Upper lobe of left lung (tissue), 6 donors: ENCODE measurements at regions not wholly inside any gene's neighbourhood (a gene's known extent, or its start where the extent isn't known, plus 50 kb on each side); places are given as distances from the start of the nearest gene placed in this dataset.

Source experiments
- ATAC-seq, 2 donors: fragments of 200-7000 bp; cut with Tn5 transposase; one replicate each; pipeline ENCODE4 v1.9.1; 2022; ENCODE audit warnings: mild to moderate bottlenecking in 2 of 2, moderate library complexity in 2 of 2; ENCODE audit not compliant: low FRiP score in 2 of 2
- DNase-seq, 2 donors: peaks; one replicate each; pipeline ENCODE4 v3.0.0-alpha.2; 2019 to 2020
- H3K27ac ChIP-seq, 4 donors: fragments of 200-600 bp; sonication (generic); one replicate each; pipeline ENCODE4 v1.5.1; 2016 to 2019
- H3K27me3 ChIP-seq, 4 donors: fragments of 200-600 bp; sonication (generic); one replicate each; pipeline ENCODE4 v1.5.1; 2017 to 2019
- H3K36me3 ChIP-seq, 4 donors: fragments of 200-600 bp; sonication (generic); one replicate each; pipeline ENCODE4 v1.5.1; 2016 to 2019
- H3K4me1 ChIP-seq, 4 donors: fragments of 200-600 bp; sonication (generic); one replicate each; pipeline ENCODE4 v1.5.1; 2018 to 2019
- H3K4me3 ChIP-seq, 4 donors: fragments of 200-600 bp; sonication (generic); one replicate each; pipeline ENCODE4 v1.5.1; 2017 to 2019; ENCODE audit warnings: mild to moderate bottlenecking in 2 of 4, moderate library complexity in 1 of 4
- H3K9me3 ChIP-seq, 4 donors: fragments of 200-600 bp; sonication (generic); one replicate each; pipeline ENCODE4 v1.5.1; 2018 to 2019
- CTCF ChIP-seq, 6 experiments: fragments of 450-650 bp in 4 of 6; fragments of 200-600 bp in 2 of 6; sonication (generic) in 2 of 6; IDR thresholded peaks; one replicate each; pipeline ENCODE4 v1.5.1; 2016 to 2019; ENCODE audit warnings: antibody characterized with exemption in 6 of 6
- EP300 ChIP-seq, 4 donors: sonication (generic); formaldehyde crosslinking; IDR thresholded peaks; one replicate each; pipeline ENCODE4 v1.5.1; 2017; ENCODE audit warnings: antibody characterized with exemption in 4 of 4, control low read depth in 2 of 4
- POLR2A ChIP-seq, 4 donors: fragments of 450-650 bp; IDR thresholded peaks; one replicate each; pipeline ENCODE4 v1.5.1; 2016 to 2017; ENCODE audit warnings: antibody characterized with exemption in 4 of 4, mild to moderate bottlenecking in 2 of 4
- POLR2AphosphoS5 ChIP-seq, 2 donors: sonication (generic); formaldehyde crosslinking; IDR thresholded peaks; one replicate each; pipeline ENCODE4 v1.5.1; 2017; ENCODE audit warnings: antibody characterized with exemption in 2 of 2
- WGBS, 2 donors: methylation state at CpG; one replicate each; pipeline ENCODE4 v1.1.5; 2017 to 2018; 5-methylcytosine and 5-hydroxymethylcytosine counted together
- donor health status: DM: no; HTN: no; CAD: no; lungs with moderate emphysema.
- donor health status: DM: no; HTN: yes; CAD: no; lungs with severe emphysema.

GRCh38 chr10:127804696-127805095 lies 67.7 kb downstream of the FOXI2 start:
- no peak for ATAC-seq
- 82 to 83% methylated on average over 8 of the region's 8 CpGs for WGBS, 2 donors

GRCh38 chr10:127805950-127806349 lies 69.0 kb downstream of the FOXI2 start:
- TF ChIP-seq POLR2A (IDR thresholded peaks at IDR 0.05) (no peak), CTCF (IDR thresholded peaks at IDR 0.05) (no peak), POLR2AphosphoS5 (IDR thresholded peaks at IDR 0.05) (no peak), EP300 (IDR thresholded peaks at IDR 0.05) (no peak)
- H3K27ac ChIP-seq: no peak overlapping the region
- no peaks in the 10 kb centered on the region for H3K27me3 ChIP-seq
- no peak overlapping the region for H3K4me3 ChIP-seq
- H3K36me3 ChIP-seq: no peaks in the 10 kb centered on the region
- no peak for ATAC-seq
- no peaks in the 10 kb centered on the region for H3K9me3 ChIP-seq
- H3K4me1 ChIP-seq: no peaks in the 10 kb centered on the region
- 88 to 97% methylated on average over 3 of the region's 3 CpGs for WGBS, 2 donors
- no peak for DNase-seq

More at GRCh38 chr10:127804696-127805095, 67.7 kb downstream of the FOXI2 start:
- Histone ChIP-seq H3K36me3 (no peaks in the 10 kb centered on the region), H3K4me1 (no peaks in the 10 kb centered on the region), H3K4me3 (no peak overlapping the region), H3K9me3 (no peaks in the 10 kb centered on the region), H3K27me3 (no peaks in the 10 kb centered on the region), H3K27ac (no peak overlapping the region)
- DNase-seq: no peak
- TF ChIP-seq POLR2A (IDR thresholded peaks at IDR 0.05) (no peak), EP300 (IDR thresholded peaks at IDR 0.05) (no peak), CTCF (IDR thresholded peaks at IDR 0.05) (no peak), POLR2AphosphoS5 (IDR thresholded peaks at IDR 0.05) (no peak)

GRCh38 chr10:127812041-127812440 lies 75.1 kb downstream of the FOXI2 start:
- no peaks in the 10 kb centered on the region for H3K36me3 ChIP-seq
- ATAC-seq (no peak), DNase-seq (no peak)
- WGBS, 2 donors: 87 to 88% methylated on average over 2 of the region's 2 CpGs
- no peak for TF ChIP-seq CTCF (IDR thresholded peaks at IDR 0.05)
- no peak for TF ChIP-seq POLR2A (IDR thresholded peaks at IDR 0.05)
- no peak for TF ChIP-seq EP300 (IDR thresholded peaks at IDR 0.05)
- TF ChIP-seq POLR2AphosphoS5 (IDR thresholded peaks at IDR 0.05): no peak
- H3K9me3 ChIP-seq: no peaks in the 10 kb centered on the region
- no peaks in the 10 kb centered on the region for H3K4me1 ChIP-seq
- H3K4me3 ChIP-seq: no peak overlapping the region
- H3K27me3 ChIP-seq: no peaks in the 10 kb centered on the region
- no peak overlapping the region for H3K27ac ChIP-seq

- DNase-seq (no peak), ATAC-seq (no peak)
- TF ChIP-seq CTCF (IDR thresholded peaks at IDR 0.05): peak in 2 of 6 experiments; percentile 9 to 17
- TF ChIP-seq POLR2AphosphoS5 (IDR thresholded peaks at IDR 0.05): no peak
- H3K4me1 ChIP-seq: no peaks in the 10 kb centered on the region
- H3K36me3 ChIP-seq: no peaks in the 10 kb centered on the region
- no peak overlapping the region for H3K27ac ChIP-seq
- no peaks in the 10 kb centered on the region for H3K27me3 ChIP-seq
- no peaks in the 10 kb centered on the region for H3K9me3 ChIP-seq
- 17 to 26% methylated on average over 2 of the region's 2 CpGs for WGBS, 2 donors
- no peak overlapping the region for H3K4me3 ChIP-seq
Observed at GRCh38 chr10:127813290-127813689, 76.3 kb downstream of the FOXI2 start.

- no peaks in the 10 kb centered on the region for H3K27me3 ChIP-seq
- TF ChIP-seq CTCF (IDR thresholded peaks at IDR 0.05) (peak in 1 of 6 experiments; percentile 7), POLR2A (IDR thresholded peaks at IDR 0.05) (no peak)
- WGBS, 2 donors: 78 to 86% methylated on average over 5 of the region's 5 CpGs
- no peaks in the 10 kb centered on the region for H3K4me1 ChIP-seq
- no peak overlapping the region for H3K4me3 ChIP-seq
- H3K9me3 ChIP-seq: no peaks in the 10 kb centered on the region
- no peak overlapping the region for H3K27ac ChIP-seq
- DNase-seq (no peak), ATAC-seq (no peak)
- no peaks in the 10 kb centered on the region for H3K36me3 ChIP-seq
Observed at GRCh38 chr10:127815147-127815546, 77.6 kb downstream of the CLRN3 start.
